Activated T-cell treated with anti-CD3 and anti-CD28 coated beads for 4 hours (primary cell): ENCODE measurements at regions not wholly inside any gene's neighbourhood (a gene's known extent, or its start where the extent isn't known, plus 50 kb on each side); places are given as distances from the start of the nearest gene placed in this dataset.

ENCODE experiments used
- DNase-seq: peaks from one replicate; pipeline ENCODE4 v3.0.0-alpha.2; 2020

- no peak for DNase-seq
These were observed 398.8 kb downstream of the RNF144B start for GRCh38 chr6:18785810-18786490.

GRCh38 chr6:18792866-18793265 lies 405.7 kb downstream of the RNF144B start:
- no peak for DNase-seq

GRCh38 chr6:18795726-18796125 lies 408.6 kb downstream of the RNF144B start:
- no peak for DNase-seq

- no peak for DNase-seq
These were observed 433.6 kb downstream of the RNF144B start for GRCh38 chr6:18820725-18821124.

- no peak for DNase-seq
These were observed 436.7 kb downstream of the RNF144B start for GRCh38 chr6:18823782-18824386.

GRCh38 chr6:18829272-18829870 lies 442.2 kb downstream of the RNF144B start:
- DNase-seq = no peak

- DNase-seq = no peak
These were observed 448.8 kb downstream of the RNF144B start for GRCh38 chr6:18835976-18836375.

- DNase-seq = no peak
These were observed 449.9 kb downstream of the RNF144B start for GRCh38 chr6:18837013-18837412.

GRCh38 chr6:18842534-18842933 lies 455.4 kb downstream of the RNF144B start:
- DNase-seq = no peak

GRCh38 chr6:18845896-18846295 lies 458.7 kb downstream of the RNF144B start:
- no peak for DNase-seq

- no peak for DNase-seq
These were observed 459.2 kb downstream of the RNF144B start for GRCh38 chr6:18846327-18846726.

GRCh38 chr6:18861204-18861603 lies 474.1 kb downstream of the RNF144B start:
- no peak for DNase-seq

GRCh38 chr6:18883268-18883667 lies 496.1 kb downstream of the RNF144B start:
- DNase-seq = no peak

- DNase-seq = no peak
These were observed 496.7 kb downstream of the RNF144B start for GRCh38 chr6:18883851-18884250.

- no peak for DNase-seq
These were observed 506.6 kb downstream of the RNF144B start for GRCh38 chr6:18893540-18894269.

GRCh38 chr6:18897350-18897749 lies 510.2 kb downstream of the RNF144B start:
- DNase-seq = no peak

- no peak for DNase-seq
These were observed 517.5 kb downstream of the RNF144B start for GRCh38 chr6:18904681-18905080.

GRCh38 chr6:18920701-18921100 lies 533.6 kb downstream of the RNF144B start:
- no peak for DNase-seq

GRCh38 chr6:18931086-18931485 lies 543.9 kb downstream of the RNF144B start:
- DNase-seq = no peak

- no peak for DNase-seq
These were observed 571.0 kb downstream of the RNF144B start for GRCh38 chr6:18958146-18958545.

GRCh38 chr6:18961566-18961965 lies 574.4 kb downstream of the RNF144B start:
- no peak for DNase-seq

GRCh38 chr6:18962361-18962905 lies 575.3 kb downstream of the RNF144B start:
- DNase-seq = no peak

- DNase-seq = no peak
These were observed 576.3 kb downstream of the RNF144B start for GRCh38 chr6:18963439-18963838.
